Peyer's patch (tissue), 4 donors: ENCODE measurements at regions not wholly inside any gene's neighbourhood (a gene's known extent, or its start where the extent isn't known, plus 50 kb on each side); places are given as distances from the start of the nearest gene placed in this dataset.

Experiments used
- POLR2A ChIP-seq, 2 donors: fragments of 450-650 bp; IDR thresholded peaks; one replicate each; pipeline ENCODE4 v1.5.1; 2017; ENCODE audit warnings: antibody characterized with exemption in 2 of 2, mild to moderate bottlenecking in 2 of 2, moderate library complexity in 2 of 2
- TF ChIP-seq, protein P1 (sequence below), 6 experiments: fragments of 450-650 bp in 4 of 6; fragments of 200-600 bp in 2 of 6; sonication (generic) in 1 of 6; IDR thresholded peaks; one replicate each; pipeline ENCODE4 v1.5.1; 2017 to 2019; ENCODE audit warnings: antibody characterized with exemption in 6 of 6, mild to moderate bottlenecking in 3 of 6, moderate library complexity in 1 of 6

DNA sequence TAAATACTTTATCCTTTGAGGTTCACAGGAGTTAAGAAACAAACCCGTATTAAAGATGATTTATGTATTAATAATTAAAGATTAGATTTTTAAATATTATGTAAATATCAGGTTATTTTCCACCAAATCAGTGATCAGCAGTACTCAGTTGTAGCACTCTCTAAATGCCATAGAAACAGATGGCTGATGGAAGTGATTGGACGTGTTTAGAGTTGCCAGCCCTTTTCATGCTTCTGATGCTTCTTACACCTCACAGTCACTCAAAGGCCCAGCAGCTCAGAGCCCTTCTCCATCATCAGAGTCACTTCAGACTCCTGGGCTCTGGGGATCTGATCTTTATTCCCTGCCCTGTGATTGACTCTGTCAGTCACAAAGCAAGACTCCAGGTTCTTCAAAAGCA lies 170.1 kb upstream of the PGRMC2 start:
- TF ChIP-seq POLR2A (IDR thresholded peaks at IDR 0.05), result no peak
- TF ChIP-seq, protein P1, sequence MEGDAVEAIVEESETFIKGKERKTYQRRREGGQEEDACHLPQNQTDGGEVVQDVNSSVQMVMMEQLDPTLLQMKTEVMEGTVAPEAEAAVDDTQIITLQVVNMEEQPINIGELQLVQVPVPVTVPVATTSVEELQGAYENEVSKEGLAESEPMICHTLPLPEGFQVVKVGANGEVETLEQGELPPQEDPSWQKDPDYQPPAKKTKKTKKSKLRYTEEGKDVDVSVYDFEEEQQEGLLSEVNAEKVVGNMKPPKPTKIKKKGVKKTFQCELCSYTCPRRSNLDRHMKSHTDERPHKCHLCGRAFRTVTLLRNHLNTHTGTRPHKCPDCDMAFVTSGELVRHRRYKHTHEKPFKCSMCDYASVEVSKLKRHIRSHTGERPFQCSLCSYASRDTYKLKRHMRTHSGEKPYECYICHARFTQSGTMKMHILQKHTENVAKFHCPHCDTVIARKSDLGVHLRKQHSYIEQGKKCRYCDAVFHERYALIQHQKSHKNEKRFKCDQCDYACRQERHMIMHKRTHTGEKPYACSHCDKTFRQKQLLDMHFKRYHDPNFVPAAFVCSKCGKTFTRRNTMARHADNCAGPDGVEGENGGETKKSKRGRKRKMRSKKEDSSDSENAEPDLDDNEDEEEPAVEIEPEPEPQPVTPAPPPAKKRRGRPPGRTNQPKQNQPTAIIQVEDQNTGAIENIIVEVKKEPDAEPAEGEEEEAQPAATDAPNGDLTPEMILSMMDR (IDR thresholded peaks at IDR 0.05), result no peak
